ENCODE measurements at regions not wholly inside any gene's neighbourhood (a gene's known extent, or its start where the extent isn't known, plus 50 kb on each side); places are given as distances from the start of the nearest gene placed in this dataset.
"Not testable (repeated sequence)": the region's sequence is repeated elsewhere in the genome, so short reads cannot be mapped to it uniquely, and the experiment has no call there.

GRCh38 chr22:47307822-47308221, 545.4 kb downstream of the TBC1D22A start:
- no peak overlapping the region for H3K9ac ChIP-seq (ENCODE audit: low read length in 5 of 5)
- H3K27me3 ChIP-seq (ENCODE audit: control insufficient read depth in 5 of 5, insufficient read depth in 4 of 5, low read length in 5 of 5), result peaks cover 0 to 7% (median 0%) of the 10 kb centered on the region in 5 donors
- H3K4me1 ChIP-seq (ENCODE audit: control insufficient read depth in 5 of 5, insufficient read depth in 5 of 5, low read length in 5 of 5), result peaks cover 0 to 13% (median 4%) of the 10 kb centered on the region in 5 donors
- H3K9me3 ChIP-seq (ENCODE audit: control insufficient read depth in 5 of 5, low read length in 5 of 5), result peaks cover 0 to 4% (median 3%) of the 10 kb centered on the region in 5 donors
- H3K4me3 ChIP-seq (ENCODE audit: low read depth in 1 of 5, low read length in 5 of 5), result no peak overlapping the region
- H3K36me3 ChIP-seq (ENCODE audit: control insufficient read depth in 5 of 5, insufficient read depth in 5 of 5, low read length in 5 of 5), result no peaks in the 10 kb centered on the region
- no peak overlapping the region for H3K27ac ChIP-seq (ENCODE audit: low read depth, low read length)

DNA sequence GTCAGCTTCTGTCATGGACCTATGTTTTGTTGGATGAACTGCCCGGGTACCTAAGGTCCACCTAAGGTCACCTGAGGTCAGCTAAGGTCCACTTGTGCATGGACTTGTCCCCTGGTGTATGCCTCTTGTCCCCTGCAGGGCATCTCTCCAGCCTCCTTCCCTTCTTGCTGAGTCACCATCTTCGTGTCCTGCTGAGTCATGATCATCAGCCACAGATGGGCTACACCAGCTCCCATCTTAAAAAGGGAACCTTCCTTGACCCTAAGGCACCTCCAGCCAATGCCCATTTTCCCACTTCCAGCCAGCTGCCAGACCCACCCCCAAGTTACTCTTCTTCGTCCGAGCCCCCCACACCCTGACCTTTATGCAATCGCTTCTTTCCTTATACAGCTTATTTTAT, 544.9 kb downstream of the TBC1D22A start:
- no peak overlapping the region for H3K27ac ChIP-seq (ENCODE audit: low read depth, low read length)

GRCh38 chr22:47304854-47305253, 542.4 kb downstream of the TBC1D22A start:
- Histone ChIP-seq H3K36me3 (ENCODE audit: control insufficient read depth in 5 of 5, insufficient read depth in 5 of 5, low read length in 5 of 5) (no peaks in the 10 kb centered on the region), H3K9me3 (ENCODE audit: control insufficient read depth in 5 of 5, low read length in 5 of 5) (no peaks in the 10 kb centered on the region), H3K27me3 (ENCODE audit: control insufficient read depth in 5 of 5, insufficient read depth in 4 of 5, low read length in 5 of 5) (peaks cover 0 to 10% (median 0%) of the 10 kb centered on the region in 5 donors), H3K4me3 (ENCODE audit: low read depth in 1 of 5, low read length in 5 of 5) (no peak overlapping the region), H3K9ac (ENCODE audit: low read length in 5 of 5) (no peak overlapping the region), H3K4me1 (ENCODE audit: control insufficient read depth in 5 of 5, insufficient read depth in 5 of 5, low read length in 5 of 5) (peaks cover 0 to 13% (median 4%) of the 10 kb centered on the region in 5 donors), H3K27ac (ENCODE audit: low read depth, low read length) (no peak overlapping the region)

More for the DNA sequence above, 544.9 kb downstream of the TBC1D22A start:
- Histone ChIP-seq H3K4me1 (ENCODE audit: control insufficient read depth in 5 of 5, insufficient read depth in 5 of 5, low read length in 5 of 5) (peaks cover 0 to 13% (median 4%) of the 10 kb centered on the region in 5 donors), H3K9ac (ENCODE audit: low read length in 5 of 5) (no peak overlapping the region), H3K9me3 (ENCODE audit: control insufficient read depth in 5 of 5, low read length in 5 of 5) (peaks cover 0 to 3% (median 0%) of the 10 kb centered on the region in 5 donors), H3K4me3 (ENCODE audit: low read depth in 1 of 5, low read length in 5 of 5) (no peak overlapping the region), H3K36me3 (ENCODE audit: control insufficient read depth in 5 of 5, insufficient read depth in 5 of 5, low read length in 5 of 5) (no peaks in the 10 kb centered on the region), H3K27me3 (ENCODE audit: control insufficient read depth in 5 of 5, insufficient read depth in 4 of 5, low read length in 5 of 5) (peaks cover 0 to 7% (median 0%) of the 10 kb centered on the region in 5 donors)

- Histone ChIP-seq H3K4me3 (ENCODE audit: low read depth in 1 of 5, low read length in 5 of 5) (no peak overlapping the region), H3K9me3 (ENCODE audit: control insufficient read depth in 5 of 5, low read length in 5 of 5) (peaks cover 0 to 5% (median 0%) of the 10 kb centered on the region in 5 donors), H3K27me3 (ENCODE audit: control insufficient read depth in 5 of 5, insufficient read depth in 4 of 5, low read length in 5 of 5) (peaks cover 0 to 10% (median 0%) of the 10 kb centered on the region in 5 donors), H3K9ac (ENCODE audit: low read length in 5 of 5) (no peak overlapping the region), H3K36me3 (ENCODE audit: control insufficient read depth in 5 of 5, insufficient read depth in 5 of 5, low read length in 5 of 5) (no peaks in the 10 kb centered on the region), H3K27ac (ENCODE audit: low read depth, low read length) (no peak overlapping the region), H3K4me1 (ENCODE audit: control insufficient read depth in 5 of 5, insufficient read depth in 5 of 5, low read length in 5 of 5) (peaks cover 0 to 13% (median 4%) of the 10 kb centered on the region in 5 donors)
Observed at GRCh38 chr22:47304191-47304831, 541.9 kb downstream of the TBC1D22A start.

- peaks cover 0 to 10% (median 0%) of the 10 kb centered on the region in 5 donors for H3K27me3 ChIP-seq (ENCODE audit: control insufficient read depth in 5 of 5, insufficient read depth in 4 of 5, low read length in 5 of 5)
- no peak overlapping the region for H3K4me3 ChIP-seq (ENCODE audit: low read depth in 1 of 5, low read length in 5 of 5)
- peaks cover 0 to 8% (median 4%) of the 10 kb centered on the region in 5 donors for H3K4me1 ChIP-seq (ENCODE audit: control insufficient read depth in 5 of 5, insufficient read depth in 5 of 5, low read length in 5 of 5)
- H3K27ac ChIP-seq (ENCODE audit: low read depth, low read length), result no peak overlapping the region
- no peak overlapping the region for H3K9ac ChIP-seq (ENCODE audit: low read length in 5 of 5)
- H3K9me3 ChIP-seq (ENCODE audit: control insufficient read depth in 5 of 5, low read length in 5 of 5), result peaks cover 0 to 5% (median 0%) of the 10 kb centered on the region in 5 donors
- no peaks in the 10 kb centered on the region for H3K36me3 ChIP-seq (ENCODE audit: control insufficient read depth in 5 of 5, insufficient read depth in 5 of 5, low read length in 5 of 5)
Observed at GRCh38 chr22:47303161-47303890, 540.9 kb downstream of the TBC1D22A start.

- not testable (repeated sequence) for H3K36me3 ChIP-seq (ENCODE audit: control insufficient read depth in 5 of 5, insufficient read depth in 5 of 5, low read length in 5 of 5); H3K9ac ChIP-seq (ENCODE audit: low read length in 5 of 5); H3K27ac ChIP-seq (ENCODE audit: low read depth, low read length); H3K4me3 ChIP-seq (ENCODE audit: low read depth in 1 of 5, low read length in 5 of 5); H3K9me3 ChIP-seq (ENCODE audit: control insufficient read depth in 5 of 5, low read length in 5 of 5); H3K4me1 ChIP-seq (ENCODE audit: control insufficient read depth in 5 of 5, insufficient read depth in 5 of 5, low read length in 5 of 5)
- peaks cover 0 to 14% (median 0%) of the 10 kb centered on the region in 5 donors for H3K27me3 ChIP-seq (ENCODE audit: control insufficient read depth in 5 of 5, insufficient read depth in 4 of 5, low read length in 5 of 5)
Observed at GRCh38 chr22:47302587-47302986, 540.1 kb downstream of the TBC1D22A start.

- no peaks in the 10 kb centered on the region for H3K36me3 ChIP-seq (ENCODE audit: control insufficient read depth in 5 of 5, insufficient read depth in 5 of 5, low read length in 5 of 5)
- no peak overlapping the region for H3K9ac ChIP-seq (ENCODE audit: low read length in 5 of 5)
- H3K4me3 ChIP-seq (ENCODE audit: low read depth in 1 of 5, low read length in 5 of 5), result no peak overlapping the region
- no peak overlapping the region for H3K27ac ChIP-seq (ENCODE audit: low read depth, low read length)
- H3K9me3 ChIP-seq (ENCODE audit: control insufficient read depth in 5 of 5, low read length in 5 of 5), result peaks cover 0 to 5% (median 0%) of the 10 kb centered on the region in 5 donors
- H3K4me1 ChIP-seq (ENCODE audit: control insufficient read depth in 5 of 5, insufficient read depth in 5 of 5, low read length in 5 of 5), result peaks cover 0 to 3% (median 0%) of the 10 kb centered on the region in 5 donors
- H3K27me3 ChIP-seq (ENCODE audit: control insufficient read depth in 5 of 5, insufficient read depth in 4 of 5, low read length in 5 of 5), result peaks cover 0 to 17% (median 3%) of the 10 kb centered on the region in 5 donors
Observed at GRCh38 chr22:47301820-47302475, 539.5 kb downstream of the TBC1D22A start.

- peaks cover 0 to 5% (median 0%) of the 10 kb centered on the region in 5 donors for H3K9me3 ChIP-seq (ENCODE audit: control insufficient read depth in 5 of 5, low read length in 5 of 5)
- no peak overlapping the region for H3K4me3 ChIP-seq (ENCODE audit: low read depth in 1 of 5, low read length in 5 of 5)
- no peak overlapping the region for H3K27ac ChIP-seq (ENCODE audit: low read depth, low read length)
- H3K4me1 ChIP-seq (ENCODE audit: control insufficient read depth in 5 of 5, insufficient read depth in 5 of 5, low read length in 5 of 5), result peaks cover 0 to 3% (median 0%) of the 10 kb centered on the region in 5 donors
- H3K36me3 ChIP-seq (ENCODE audit: control insufficient read depth in 5 of 5, insufficient read depth in 5 of 5, low read length in 5 of 5), result no peaks in the 10 kb centered on the region
- H3K27me3 ChIP-seq (ENCODE audit: control insufficient read depth in 5 of 5, insufficient read depth in 4 of 5, low read length in 5 of 5), result peaks cover 0 to 17% (median 6%) of the 10 kb centered on the region in 5 donors
- H3K9ac ChIP-seq (ENCODE audit: low read length in 5 of 5), result no peak overlapping the region
Observed at GRCh38 chr22:47300698-47301405, 538.4 kb downstream of the TBC1D22A start.

DNA sequence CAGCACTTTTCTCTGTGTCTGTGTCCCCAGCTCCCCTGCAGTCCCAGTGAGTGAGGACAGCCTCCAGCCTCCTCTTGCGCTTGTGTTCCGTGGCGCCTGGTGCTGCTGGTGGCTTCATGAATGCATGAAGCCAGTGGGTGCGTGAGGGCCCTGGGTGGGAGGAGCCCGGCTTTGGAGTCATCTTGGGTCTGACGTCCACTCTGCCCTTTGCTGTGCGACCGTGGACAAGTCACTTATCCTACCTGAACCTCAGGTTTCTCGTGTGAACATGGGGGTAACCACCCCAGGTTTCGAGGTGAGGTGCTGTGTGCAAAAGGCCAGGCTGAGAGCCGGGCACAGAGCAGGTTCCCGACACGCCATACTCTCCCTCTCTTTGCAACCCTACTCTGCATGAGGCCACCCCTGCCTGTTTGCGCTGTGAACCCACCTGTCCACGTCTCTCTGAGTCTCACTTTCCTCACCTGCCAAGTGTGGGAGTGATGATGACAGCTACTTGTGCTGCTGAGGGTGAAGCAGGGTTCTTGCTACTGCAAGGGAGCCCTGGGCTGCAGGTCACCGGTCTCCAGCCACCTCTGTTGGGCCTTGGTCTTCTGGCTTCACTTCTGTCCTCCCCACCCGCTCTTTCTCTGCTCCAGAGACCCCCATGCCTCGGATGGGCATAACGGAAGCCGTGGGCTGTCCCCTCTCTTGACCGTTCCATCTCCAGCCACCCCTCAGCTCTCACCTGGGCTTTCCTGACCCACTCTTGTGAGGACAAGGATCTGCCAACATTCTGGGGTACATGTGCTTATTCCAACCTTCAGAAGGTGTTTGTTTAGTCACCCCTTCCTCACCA, 537.6 kb downstream of the TBC1D22A start:
- Histone ChIP-seq H3K4me1 (ENCODE audit: control insufficient read depth in 5 of 5, insufficient read depth in 5 of 5, low read length in 5 of 5) (peaks cover 0 to 3% (median 0%) of the 10 kb centered on the region in 5 donors), H3K27ac (ENCODE audit: low read depth, low read length) (no peak overlapping the region), H3K9ac (ENCODE audit: low read length in 5 of 5) (no peak overlapping the region), H3K27me3 (ENCODE audit: control insufficient read depth in 5 of 5, insufficient read depth in 4 of 5, low read length in 5 of 5) (peaks cover 0 to 24% (median 6%) of the 10 kb centered on the region in 5 donors), H3K36me3 (ENCODE audit: control insufficient read depth in 5 of 5, insufficient read depth in 5 of 5, low read length in 5 of 5) (no peaks in the 10 kb centered on the region), H3K9me3 (ENCODE audit: control insufficient read depth in 5 of 5, low read length in 5 of 5) (peaks cover 0 to 5% (median 0%) of the 10 kb centered on the region in 5 donors), H3K4me3 (ENCODE audit: low read depth in 1 of 5, low read length in 5 of 5) (no peak overlapping the region)
